HT-29 (cell line): ENCODE measurements at regions not wholly inside any gene's neighbourhood (a gene's known extent, or its start where the extent isn't known, plus 50 kb on each side); places are given as distances from the start of the nearest gene placed in this dataset.

Experiments used
- DNase-seq: peaks from one replicate; pipeline ENCODE4 v3.0.0-alpha.2; 2015; ENCODE audit warnings: low spot score

- no peak for DNase-seq
These were observed 71.0 kb downstream of the MYEOV start for GRCh38 chr11:69364921-69365320.

- DNase-seq, result no peak
These were observed 71.6 kb downstream of the MYEOV start for GRCh38 chr11:69365558-69365957.

- DNase-seq, result no peak
These were observed 72.6 kb downstream of the MYEOV start for GRCh38 chr11:69366591-69366990.

GRCh38 chr11:69367211-69367964, 73.4 kb downstream of the MYEOV start:
- DNase-seq, result no peak

- DNase-seq, result no peak
These were observed 74.3 kb downstream of the MYEOV start for GRCh38 chr11:69368119-69368880.

- no peak for DNase-seq
These were observed 75.4 kb downstream of the MYEOV start for GRCh38 chr11:69369210-69369825.

GRCh38 chr11:69369945-69370344, 76.0 kb downstream of the MYEOV start:
- DNase-seq, result no peak

- no peak for DNase-seq
These were observed 77.2 kb downstream of the MYEOV start for GRCh38 chr11:69370984-69371709.

GRCh38 chr11:69371731-69372588, 78.0 kb downstream of the MYEOV start:
- DNase-seq, result no peak

GRCh38 chr11:69372589-69373250, 78.8 kb downstream of the MYEOV start:
- DNase-seq, result no peak

GRCh38 chr11:69373251-69373635, 79.3 kb downstream of the MYEOV start:
- no peak for DNase-seq

GRCh38 chr11:69374110-69374945, 80.4 kb downstream of the MYEOV start:
- DNase-seq, result no peak

- no peak for DNase-seq
These were observed 81.0 kb downstream of the MYEOV start for GRCh38 chr11:69374946-69375310.

GRCh38 chr11:69375316-69376154, 81.6 kb downstream of the MYEOV start:
- no peak for DNase-seq

- no peak for DNase-seq
These were observed 82.4 kb downstream of the MYEOV start for GRCh38 chr11:69376155-69377028.

GRCh38 chr11:69377029-69377952, 83.3 kb downstream of the MYEOV start:
- DNase-seq, result no peak

GRCh38 chr11:69377953-69378302, 84.0 kb downstream of the MYEOV start:
- no peak for DNase-seq
